NCI-H524 (cell line): ENCODE measurements at regions not wholly inside any gene's neighbourhood (a gene's known extent, or its start where the extent isn't known, plus 50 kb on each side); places are given as distances from the start of the nearest gene placed in this dataset.

Experiments
- DNase-seq, 2 experiments: peaks; one replicate each; lab custom pipeline; 2025; lab: John Stamatoyannopoulos, UW

DNA sequence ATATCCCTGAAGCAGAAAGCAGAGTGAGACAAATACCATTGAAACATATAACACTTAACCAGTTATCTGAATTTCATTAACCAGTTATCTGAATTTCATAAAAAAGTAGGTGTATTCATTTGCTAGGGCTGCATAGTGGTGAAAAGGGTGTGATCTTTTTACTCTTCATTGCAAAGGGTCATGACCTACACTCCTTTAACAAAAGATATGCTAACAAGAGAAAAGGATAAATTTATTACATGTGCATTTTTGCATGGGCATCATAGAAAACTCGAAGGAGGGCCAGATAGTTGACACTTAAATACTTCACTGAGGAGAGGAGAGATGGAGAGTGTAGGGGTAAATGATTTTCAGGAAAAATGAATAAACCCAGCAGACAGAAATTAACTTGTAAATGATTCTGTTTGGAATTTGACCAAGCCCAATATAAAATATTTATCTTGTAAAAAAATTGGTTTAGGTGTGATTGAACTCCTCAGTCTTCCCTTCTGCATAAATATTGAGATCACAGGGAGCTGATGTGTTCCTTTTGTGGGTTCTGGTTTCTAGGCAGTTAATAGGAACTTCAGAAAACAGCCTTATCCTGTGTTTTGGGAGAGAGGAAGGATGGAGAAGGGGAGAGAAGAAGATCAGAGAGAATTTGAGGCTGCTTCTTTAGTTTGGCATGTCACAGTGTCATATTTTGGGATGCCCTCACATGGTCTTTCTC lies 372.5 kb upstream of the SYT4 start:
- no peak for DNase-seq

DNA sequence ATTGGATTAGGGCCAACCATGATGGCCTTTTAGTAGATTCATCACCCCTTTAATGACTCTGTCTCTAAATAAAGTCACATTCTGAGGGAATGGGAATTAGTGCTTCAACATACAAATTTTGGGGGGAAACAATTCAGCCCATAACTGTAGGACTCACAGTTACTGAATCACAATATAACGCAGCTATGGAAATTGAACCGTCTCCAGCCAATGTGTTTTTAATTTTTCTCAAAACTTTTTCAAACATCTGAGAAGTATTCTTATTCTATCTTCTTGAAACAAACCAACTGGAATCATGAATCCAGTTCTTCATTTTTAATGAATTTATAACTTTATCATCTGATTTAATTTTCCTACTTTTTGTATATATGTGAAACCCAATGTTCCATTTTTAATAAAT lies 373.1 kb upstream of the SYT4 start:
- no peak for DNase-seq

DNA sequence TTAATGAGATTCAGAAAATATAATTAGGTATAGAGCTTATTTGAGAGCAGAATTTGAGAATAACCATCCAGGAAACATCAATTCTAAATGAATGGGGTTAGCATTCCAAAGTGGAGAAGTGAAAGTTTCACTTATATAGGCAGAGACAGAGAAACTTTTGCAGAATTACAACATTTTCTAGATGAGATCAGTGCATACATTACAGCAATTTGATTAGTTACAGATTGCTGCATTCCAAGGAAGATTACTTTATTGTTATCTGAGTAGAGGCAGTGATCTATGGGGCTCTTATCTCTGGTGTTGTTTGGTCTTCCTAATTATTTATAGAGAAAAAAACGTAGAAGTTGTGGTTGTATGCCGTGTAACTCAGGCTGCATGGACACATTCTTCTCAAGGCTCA lies 373.8 kb upstream of the SYT4 start:
- DNase-seq: no peak

DNA sequence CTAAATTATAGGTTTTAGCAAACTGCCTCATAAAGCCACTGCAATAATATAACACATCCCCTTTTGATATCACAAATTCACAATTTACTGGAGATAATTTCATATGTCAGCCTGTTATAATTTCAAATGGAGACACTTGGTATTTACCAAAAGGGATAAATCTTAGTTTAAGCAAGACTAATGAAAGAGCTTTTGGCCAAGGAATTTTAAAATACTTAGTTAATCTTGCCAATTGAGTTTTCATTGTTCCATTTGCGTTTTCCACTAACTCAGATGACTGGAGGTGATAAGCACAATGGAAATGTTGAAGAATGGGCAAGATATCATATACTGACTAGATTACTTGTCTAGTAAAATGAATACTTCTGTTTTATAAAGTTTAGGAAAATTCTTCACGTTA lies 379.3 kb upstream of the SYT4 start:
- DNase-seq: no peak

DNA sequence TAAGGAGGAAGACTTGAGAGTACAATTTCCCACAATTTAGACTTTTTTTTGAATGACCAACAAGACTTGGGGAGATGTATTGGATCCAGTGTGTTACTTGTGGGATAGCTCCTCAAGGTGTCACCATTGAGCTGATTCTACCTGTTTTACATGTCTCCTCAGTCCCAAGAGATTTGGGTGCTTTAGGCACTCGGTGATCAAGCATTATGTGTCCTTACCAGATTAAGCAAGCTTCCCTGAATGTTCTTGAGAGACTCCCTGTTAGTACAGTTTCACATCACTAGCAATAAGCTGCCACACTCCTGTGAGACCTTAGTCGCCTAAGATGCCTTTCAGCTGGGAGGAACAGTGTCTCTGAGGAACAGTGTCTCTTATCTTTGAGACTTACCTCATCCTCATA lies 384.3 kb upstream of the SYT4 start:
- peak; percentile 46 to 56 for DNase-seq

DNA sequence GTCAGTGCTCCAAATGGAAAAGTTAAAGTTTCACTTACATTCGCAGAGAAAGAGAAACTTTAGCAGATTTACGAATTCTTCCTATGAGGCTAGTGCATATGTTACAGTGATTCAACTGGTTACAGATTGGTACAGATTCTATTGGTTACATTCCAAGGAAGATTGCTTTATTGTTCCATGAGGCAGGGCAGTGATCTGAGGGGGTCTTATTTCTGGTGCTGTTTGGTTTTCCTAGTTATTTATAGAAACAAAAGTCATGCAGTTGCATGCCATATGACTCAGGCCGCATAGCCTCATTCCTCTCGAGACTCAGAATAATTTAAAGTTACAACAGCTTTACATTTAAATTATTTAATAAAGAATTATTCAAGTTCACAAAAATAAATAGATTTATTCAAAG lies 385.4 kb upstream of the SYT4 start:
- no peak for DNase-seq

DNA sequence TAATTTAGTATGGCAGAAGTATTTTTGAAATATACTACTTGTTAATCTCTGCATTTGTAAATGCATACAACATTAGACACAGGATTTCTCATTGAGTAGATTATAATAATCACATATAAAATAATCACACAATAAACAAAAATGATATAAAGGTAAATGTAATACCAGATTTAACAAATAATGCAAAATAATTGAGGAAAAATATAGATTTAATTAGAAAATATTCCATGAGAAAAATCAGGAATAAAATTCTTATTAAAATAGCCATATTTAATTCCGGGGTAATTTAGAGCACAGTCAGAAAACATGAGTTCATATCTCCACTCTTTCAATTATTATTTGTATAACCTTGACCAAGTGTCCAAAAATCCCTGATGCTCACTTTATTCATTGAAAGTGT lies 385.9 kb upstream of the SYT4 start:
- DNase-seq: no peak

DNA sequence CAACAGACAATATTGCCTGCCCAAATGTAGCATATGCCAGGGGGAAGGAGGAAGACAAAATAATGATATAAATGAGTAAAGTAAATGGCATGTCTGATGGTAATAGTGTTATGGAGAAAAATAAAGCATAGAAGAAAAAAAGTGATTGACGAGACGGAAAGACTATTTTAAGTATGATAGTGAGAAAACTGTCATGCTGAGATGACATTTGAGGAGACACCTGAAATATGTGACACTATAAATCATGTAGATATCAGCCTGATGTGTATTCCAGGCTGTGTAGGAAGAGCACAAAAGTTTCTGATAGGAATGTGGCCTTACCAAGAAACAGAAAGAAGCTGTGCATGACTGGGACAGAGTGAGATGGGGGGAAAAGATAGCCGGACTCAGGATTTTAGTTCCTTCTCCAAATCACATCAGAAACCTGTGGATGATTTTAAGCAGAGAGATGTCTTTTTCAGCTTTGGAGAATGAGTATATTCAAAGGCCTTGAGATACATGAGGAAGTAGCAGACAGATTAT lies 387.3 kb upstream of the SYT4 start:
- no peak for DNase-seq

DNA sequence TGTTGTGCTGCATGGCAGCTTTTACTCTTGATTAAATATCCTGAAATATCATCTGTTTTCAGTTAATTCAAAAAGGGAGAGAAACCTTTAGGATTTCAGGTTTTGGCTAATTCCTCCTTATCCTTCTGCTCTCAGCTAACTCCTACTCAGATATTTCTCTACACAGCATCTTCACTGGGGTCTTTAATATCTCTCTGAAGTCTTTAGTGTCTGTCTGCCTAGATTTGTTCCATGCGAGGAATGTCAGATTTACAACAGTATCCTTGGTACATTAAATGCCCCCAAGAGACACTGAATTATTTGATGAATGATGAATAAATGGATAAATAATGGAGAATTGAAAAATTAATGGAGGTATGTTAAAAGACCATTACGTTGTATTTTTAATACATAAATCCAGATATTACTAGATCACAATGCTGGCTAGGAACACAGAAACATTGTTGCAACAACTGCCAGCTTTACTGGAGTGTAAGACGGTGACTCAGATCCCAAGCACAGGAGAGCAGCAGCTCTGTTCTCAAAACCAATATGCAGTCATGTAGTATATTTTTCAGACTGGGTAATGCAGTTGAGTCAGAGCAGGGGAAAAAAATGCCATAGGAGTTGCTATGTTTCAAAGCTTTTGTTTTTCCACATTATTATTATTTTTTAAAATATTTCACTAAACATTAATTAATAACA lies 388.0 kb upstream of the SYT4 start:
- no peak for DNase-seq

DNA sequence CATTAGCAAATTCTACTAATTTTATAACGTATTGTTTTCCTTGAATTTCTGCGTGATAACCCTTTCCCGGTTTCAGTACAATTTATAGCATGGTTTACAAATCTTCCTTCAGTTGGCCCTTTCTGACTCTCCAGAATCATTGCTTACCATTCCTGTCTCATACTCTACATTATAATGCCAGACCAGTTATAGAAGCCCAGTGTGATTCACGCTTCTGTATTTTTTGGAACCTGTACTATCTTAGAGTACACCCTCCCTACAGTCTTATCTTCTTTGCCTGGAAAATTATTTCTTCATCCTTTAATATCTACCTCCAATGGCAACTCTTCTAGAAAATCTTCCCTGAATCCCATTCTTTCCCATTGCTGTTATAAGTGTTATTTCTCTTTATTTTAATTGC lies 391.6 kb upstream of the SYT4 start:
- DNase-seq: no peak

DNA sequence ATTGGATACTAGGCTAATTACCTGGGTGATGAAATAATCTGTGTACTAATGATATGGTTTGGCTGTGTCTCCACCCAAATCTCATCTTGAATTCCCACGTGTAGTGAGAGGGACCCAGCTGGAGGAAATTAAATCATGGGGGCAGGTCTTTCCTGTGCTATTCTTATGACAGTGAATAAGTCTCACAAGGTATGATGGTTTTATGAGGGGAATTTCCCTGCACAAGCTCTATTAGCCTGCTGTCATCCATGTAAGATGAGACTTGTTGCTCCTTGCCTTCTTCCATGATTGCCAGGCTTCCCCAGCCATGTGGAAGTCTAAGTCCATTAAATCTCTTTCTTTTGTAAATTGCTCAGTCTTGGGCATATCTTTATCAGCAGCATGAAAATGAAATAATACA lies 394.1 kb upstream of the SYT4 start:
- DNase-seq: no peak

DNA sequence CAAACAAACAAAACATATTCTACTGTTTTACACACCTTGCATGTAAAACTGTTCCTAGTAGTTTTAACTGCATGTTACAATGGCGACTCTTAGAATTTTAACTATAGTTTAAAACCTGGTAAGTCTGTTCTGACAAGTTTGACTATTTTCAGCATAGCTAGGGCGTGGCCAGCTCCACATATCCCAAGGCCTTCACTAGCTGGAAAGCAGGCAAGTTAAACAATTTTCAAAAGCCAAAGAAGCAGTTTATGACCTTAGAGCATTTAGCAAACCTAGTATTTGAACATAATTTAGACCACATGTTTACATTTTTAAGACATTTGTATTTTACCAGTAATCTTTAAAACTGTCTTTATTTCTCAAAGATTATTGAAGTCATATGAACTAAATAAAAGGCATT lies 402.8 kb upstream of the SYT4 start:
- DNase-seq: no peak

DNA sequence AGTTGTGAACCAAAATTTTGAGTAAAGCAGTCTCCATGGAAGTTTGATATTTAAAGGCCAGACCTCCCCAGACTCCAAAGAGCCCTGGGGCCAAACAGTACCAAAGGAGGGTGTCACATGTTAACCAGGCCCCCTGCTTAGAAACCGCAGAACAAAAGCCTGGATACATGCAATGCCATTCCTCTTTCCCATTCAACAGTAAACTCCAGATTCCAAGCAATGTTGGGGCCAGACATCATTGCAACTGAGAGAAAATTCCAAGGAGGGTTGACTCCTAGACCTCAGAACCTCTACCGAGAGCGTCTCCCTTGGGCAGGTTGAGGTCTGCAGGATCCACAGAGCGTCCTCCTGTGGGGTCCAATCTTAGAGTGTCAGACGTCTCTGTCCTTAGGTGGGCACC lies 404.4 kb upstream of the SYT4 start:
- no peak for DNase-seq

DNA sequence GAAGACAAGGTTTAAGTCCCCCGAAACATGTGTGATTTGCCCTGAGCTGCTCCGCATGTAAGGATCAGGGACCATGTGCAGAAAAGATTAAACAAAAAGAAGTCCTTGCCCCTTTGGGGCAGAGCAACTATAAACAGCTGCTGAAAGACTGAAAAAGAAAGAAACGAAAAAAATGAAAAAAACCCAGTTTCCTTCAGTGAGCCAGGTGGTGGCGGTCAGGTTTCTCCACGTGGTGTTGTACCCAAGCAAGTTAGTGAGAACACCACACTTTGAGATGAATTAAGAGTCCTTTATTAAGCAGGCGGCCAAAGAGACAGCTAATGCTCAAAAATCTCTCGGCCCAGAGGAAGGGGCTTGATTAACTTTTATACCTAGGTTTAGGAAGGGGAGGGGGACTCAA lies 404.9 kb upstream of the SYT4 start:
- no peak for DNase-seq

DNA sequence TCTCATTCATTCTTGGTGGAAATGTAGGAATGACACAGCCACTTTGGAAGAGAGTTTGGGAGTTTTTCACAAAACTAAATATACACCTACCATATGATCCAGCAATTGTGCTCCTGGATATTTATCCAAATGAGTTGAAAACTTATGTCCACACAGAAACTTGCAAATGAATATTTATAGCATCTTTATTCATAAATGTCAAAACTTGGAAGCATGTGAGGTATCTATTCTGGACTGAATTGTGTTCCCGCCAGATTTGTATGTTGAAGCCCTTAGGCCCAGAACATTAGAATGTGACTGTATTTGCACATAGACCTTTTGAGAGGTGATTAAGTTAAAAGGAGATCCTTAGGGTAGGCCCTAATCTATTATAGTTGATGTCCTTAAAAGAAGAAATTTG lies 409.4 kb upstream of the SYT4 start:
- DNase-seq: no peak

DNA sequence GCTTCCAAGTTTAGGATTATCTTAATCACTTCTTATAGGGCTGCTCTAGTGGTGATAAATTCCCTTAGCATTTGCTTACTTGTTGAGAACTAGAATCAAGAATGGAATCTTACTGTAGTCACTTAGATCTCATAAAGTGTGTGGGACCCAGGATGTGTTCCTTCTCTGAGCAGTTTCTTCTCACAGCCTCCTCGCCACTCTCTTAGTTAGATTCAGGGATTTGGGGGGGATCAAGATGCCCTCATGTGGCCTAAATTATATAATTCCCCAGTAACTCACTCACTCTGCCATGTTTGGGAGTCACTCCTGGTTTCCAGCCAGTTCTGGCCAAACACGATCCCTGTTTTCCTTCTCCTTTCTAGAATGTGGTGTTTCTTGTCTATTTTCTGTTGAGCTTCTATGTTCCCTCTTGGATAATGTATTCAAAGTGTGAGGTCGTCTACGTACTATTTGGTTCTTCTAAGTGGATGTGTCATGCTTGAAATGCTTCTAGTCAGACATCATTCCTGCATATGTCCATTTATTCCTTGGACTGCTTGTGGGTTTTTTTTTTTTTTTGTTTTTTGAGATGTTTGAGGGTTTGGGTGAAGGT lies 414.9 kb upstream of the SYT4 start:
- DNase-seq: no peak

DNA sequence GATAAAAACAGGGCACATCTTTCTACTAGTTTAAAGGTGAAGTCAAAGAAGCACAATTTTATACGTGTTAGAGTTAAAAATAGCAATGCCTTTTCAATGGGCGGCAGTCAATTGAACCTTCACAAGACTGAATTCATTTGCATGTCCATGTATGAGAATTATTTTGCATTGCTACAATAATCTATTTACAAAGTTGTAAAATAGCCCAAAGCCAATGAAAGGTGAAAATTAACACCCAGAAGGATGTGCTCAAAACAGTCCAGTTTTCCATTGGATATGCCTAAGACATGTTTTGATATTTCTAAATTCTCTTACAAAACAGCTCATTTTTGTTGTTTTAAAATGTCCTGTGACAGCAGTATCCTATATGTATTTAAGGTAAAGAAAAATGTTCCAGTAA lies 425.1 kb upstream of the SYT4 start:
- no peak for DNase-seq

DNA sequence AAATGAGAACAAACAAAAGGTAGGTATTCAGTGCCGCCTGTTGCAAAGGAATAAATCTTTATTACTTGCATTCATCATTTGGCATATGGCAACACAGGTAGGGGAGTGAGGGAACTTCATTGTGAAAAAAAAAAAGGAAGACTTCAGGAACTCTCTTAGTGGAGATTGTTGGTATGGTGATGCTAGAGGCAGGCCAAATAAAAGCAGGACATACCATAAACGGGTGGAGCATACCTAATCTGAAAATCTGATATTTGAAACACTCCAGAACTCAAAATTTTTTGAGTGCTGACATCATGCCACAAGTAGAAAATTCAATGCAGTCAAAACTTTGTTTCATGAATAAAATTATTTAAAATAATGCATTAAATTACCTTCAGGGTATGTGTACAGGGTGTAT lies 425.8 kb upstream of the SYT4 start:
- no peak for DNase-seq

DNA sequence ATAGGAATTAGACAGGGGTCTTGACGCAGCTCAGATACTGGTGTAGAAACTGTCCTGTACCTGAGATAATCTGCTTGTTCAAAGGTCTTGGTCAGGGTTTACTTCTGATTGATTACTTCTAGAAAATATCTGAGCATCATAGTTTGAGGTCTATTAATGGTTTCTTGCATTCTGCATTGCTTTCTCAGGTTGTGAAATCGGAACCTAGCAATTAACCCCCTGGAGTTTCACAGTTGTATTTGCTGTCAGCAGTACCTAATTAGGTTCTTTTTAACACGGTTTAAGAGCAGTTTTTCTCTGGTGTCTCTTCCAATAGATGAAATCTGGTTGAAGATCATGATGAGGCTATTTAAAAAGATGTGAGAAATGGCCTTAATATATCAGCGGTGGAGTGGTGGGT lies 428.6 kb upstream of the SYT4 start:
- DNase-seq: no peak

DNA sequence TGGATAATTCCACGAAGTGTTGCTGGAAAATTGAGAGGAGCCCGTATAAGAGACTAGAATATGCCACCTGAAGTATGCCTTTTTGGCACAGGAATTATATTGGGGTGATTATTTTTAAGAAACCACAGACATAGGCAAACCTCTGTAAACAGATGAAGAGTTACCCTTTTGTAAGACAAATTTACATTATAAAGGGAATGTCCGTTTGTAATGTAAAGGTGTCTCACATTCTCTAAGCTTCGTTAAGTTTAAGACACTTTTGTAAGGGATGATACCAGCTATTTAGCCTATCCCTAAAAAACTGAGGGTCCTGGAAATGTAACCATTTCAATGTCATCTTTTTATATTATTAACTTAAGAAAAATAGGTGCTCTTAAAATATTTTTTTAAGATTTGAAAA lies 432.8 kb upstream of the SYT4 start:
- no peak for DNase-seq

DNA sequence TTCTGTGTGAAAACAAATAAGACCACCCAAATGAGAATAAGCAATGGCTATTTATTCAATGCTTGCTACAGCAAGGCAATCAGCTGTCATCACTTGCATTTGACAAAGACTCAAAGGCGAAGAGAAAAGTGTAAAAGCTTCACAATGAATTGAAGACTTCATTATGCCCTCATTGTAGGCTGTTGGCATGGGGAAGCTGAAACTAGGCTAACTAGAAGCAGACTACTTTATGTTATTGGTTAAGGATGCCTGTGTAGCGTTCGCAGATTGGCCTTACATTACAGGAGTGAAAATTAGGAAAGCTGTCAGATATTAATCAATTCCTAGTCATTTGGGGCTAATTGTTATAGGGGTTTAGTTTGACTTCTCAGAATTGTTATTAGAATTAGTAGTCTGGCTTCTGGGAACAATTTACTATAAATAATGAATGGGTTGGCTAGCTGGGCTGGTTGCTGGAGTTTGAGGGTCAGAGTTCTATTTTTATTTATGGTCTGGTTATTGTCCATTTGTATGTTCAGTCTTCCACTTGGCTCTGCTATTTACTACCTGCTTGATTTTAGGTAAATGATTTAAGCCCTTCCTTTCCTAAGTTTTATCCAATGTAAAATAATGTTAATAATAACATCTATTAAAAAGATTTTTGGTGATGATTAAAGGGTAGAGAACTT lies 437.2 kb upstream of the SYT4 start:
- no peak for DNase-seq

DNA sequence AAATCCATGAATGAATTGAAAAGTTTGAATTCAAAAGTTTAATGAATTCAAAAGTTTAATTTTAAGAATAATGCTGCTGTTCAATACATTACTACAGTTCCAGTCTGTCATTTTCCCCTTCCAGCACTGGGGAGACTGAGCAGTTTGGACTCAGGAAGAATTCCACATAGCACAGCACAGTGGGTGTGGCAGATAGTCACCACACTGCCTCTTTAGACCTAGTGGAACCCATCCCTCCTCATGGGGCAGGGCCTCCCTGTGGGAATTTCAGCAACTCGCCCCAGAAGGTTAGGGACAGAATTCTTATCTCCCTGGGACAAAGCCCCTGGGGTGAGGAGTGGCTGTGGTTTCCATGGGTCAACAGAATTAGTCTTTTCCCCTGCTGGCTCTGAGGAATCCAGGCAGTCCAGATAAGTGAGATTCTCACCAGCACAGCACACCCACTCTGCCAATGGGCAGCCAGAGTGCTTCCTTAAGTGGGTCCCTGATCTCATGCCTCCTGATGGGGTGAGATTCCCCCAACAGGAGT lies 442.0 kb upstream of the SYT4 start:
- no peak for DNase-seq

DNA sequence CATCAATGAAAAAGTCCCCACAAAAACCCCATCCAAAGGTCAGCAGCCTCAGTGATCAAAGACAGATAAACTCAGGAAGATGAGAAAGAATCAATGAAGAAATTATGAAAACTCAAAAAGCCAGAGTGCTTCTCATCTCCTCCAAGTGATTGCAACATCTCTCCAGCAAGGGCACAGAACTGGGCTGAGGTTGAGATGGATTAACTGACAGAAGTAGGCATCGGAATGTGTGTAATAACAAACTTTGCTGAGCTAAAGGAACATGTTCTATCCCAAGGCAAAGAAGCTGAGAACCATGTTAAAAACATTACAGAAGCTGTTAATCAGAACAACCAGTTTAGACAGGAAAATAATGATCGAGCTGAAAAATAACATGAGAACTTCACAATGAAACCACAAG lies 442.8 kb upstream of the SYT4 start:
- DNase-seq: no peak
